H1 (cell line): ENCODE measurements at regions not wholly inside any gene's neighbourhood (a gene's known extent, or its start where the extent isn't known, plus 50 kb on each side); places are given as distances from the start of the nearest gene placed in this dataset.

Experiments used
- CTCF ChIA-PET: fragments of 300-600 bp; sonication (Branson Sonifier 250); formaldehyde crosslinking; loops from one replicate; lab custom pipeline; 2021; ENCODE audit not compliant: partially characterized antibody; lab: Charles Lee
- POLR2A ChIA-PET: fragments of 300-600 bp; sonication (Branson Sonifier 250); formaldehyde crosslinking; loops from one replicate; lab custom pipeline; 2021; ENCODE audit warnings: inconsistent platforms; ENCODE audit not compliant: partially characterized antibody; lab: Charles Lee
- DNase-seq, 2 experiments: peaks; one replicate each; pipeline versions ENCODE4 v3.0.0 to v3.0.0-alpha.2; 2010 to 2022; ENCODE audit warnings: low spot score in 2 of 2, low read depth in 1 of 2, mixed read lengths in 1 of 2
- FAIRE-seq: peaks from 2 replicates; lab custom pipeline; 2011; peaks lifted over from hg19 to GRCh38; lab: Jason Lieb, UNC
- H2AFZ ChIP-seq: 2 replicates; pipeline ENCODE4 v1.8.1; 2012; ENCODE audit warnings: low read length, inconsistent platforms
- H2AK5ac ChIP-seq: 2 replicates; pipeline ENCODE4 v1.6.1; 2013; ENCODE audit warnings: low read depth, low read length
- H2BK120ac ChIP-seq: replicated peaks from 2 replicates; pipeline ENCODE3; 2013; ENCODE audit warnings: low read depth, low read length, inconsistent platforms
- H2BK12ac ChIP-seq: 2 replicates; pipeline ENCODE4 v1.6.1; 2013; ENCODE audit warnings: low read depth, low read length
- H2BK15ac ChIP-seq: 2 replicates; pipeline ENCODE4 v1.6.1; 2013; ENCODE audit warnings: low read length
- H2BK20ac ChIP-seq: 2 replicates; pipeline ENCODE4 v1.6.1; 2013; ENCODE audit warnings: low read length
- H2BK5ac ChIP-seq: 2 replicates; pipeline ENCODE4 v1.6.1; 2013; ENCODE audit warnings: low read depth, low read length
- H3K14ac ChIP-seq: 2 replicates; pipeline ENCODE4 v1.6.1; 2013; ENCODE audit warnings: inconsistent platforms; ENCODE audit not compliant: insufficient read length
- H3K18ac ChIP-seq: 2 replicates; pipeline ENCODE4 v1.6.1; 2013; ENCODE audit warnings: low read length; ENCODE audit errors: extremely low read depth
- H3K23ac ChIP-seq: 2 replicates; pipeline ENCODE4 v1.6.1; 2013; ENCODE audit warnings: inconsistent platforms; ENCODE audit not compliant: insufficient read length
- H3K23me2 ChIP-seq: 2 replicates; pipeline ENCODE4 v1.6.1; 2013; ENCODE audit warnings: low read depth, low read length
- H3K27ac ChIP-seq: 2 replicates; pipeline ENCODE4 v1.6.1; 2011; ENCODE audit warnings: low read depth, low read length, inconsistent platforms
- H3K27me3 ChIP-seq, 4 experiments: replicated peaks in 1 of 4; 1 replicate in 1 of 4; 2 replicates in 3 of 4; pipeline versions ENCODE4 v1.6.1 to v1.8.1; 2011 to 2013; ENCODE audit warnings: low read length in 3 of 4, mild to moderate bottlenecking in 3 of 4, inconsistent platforms in 2 of 4, mixed read lengths in 2 of 4, moderate library complexity in 1 of 4; ENCODE audit not compliant: control insufficient read depth in 3 of 4, insufficient read depth in 3 of 4; ENCODE audit errors: extremely low read depth in 1 of 4
- H3K36me3 ChIP-seq, 4 experiments: 2 replicates each; pipeline versions ENCODE4 v1.6.1 to v1.8.1; 2011 to 2013; ENCODE audit warnings: mild to moderate bottlenecking in 4 of 4, low read length in 3 of 4, moderate library complexity in 2 of 4, control low read depth in 1 of 4, inconsistent platforms in 1 of 4; ENCODE audit not compliant: insufficient read depth in 4 of 4, control insufficient read depth in 2 of 4
- H3K4ac ChIP-seq: replicated peaks from 2 replicates; pipeline ENCODE3; 2013; ENCODE audit warnings: low read length, low read depth, mixed read lengths, inconsistent platforms; ENCODE audit not compliant: insufficient read length
- H3K4me1 ChIP-seq, 4 experiments: replicated peaks in 1 of 4; 1 replicate in 1 of 4; 2 replicates in 3 of 4; pipeline versions ENCODE4 v1.6.1 to v1.8.1; 2011 to 2013; ENCODE audit warnings: low read length in 3 of 4, inconsistent platforms in 2 of 4, mixed read lengths in 1 of 4; ENCODE audit not compliant: insufficient read depth in 4 of 4, control insufficient read depth in 3 of 4
- H3K4me2 ChIP-seq, 2 experiments: 2 replicates each; pipeline versions ENCODE4 v1.6.1 to v1.8.1; 2011 to 2013; ENCODE audit warnings: low read depth in 2 of 2, low read length in 2 of 2, control low read depth in 1 of 2, inconsistent platforms in 1 of 2, mild to moderate bottlenecking in 1 of 2; ENCODE audit not compliant: insufficient read depth in 1 of 2
- H3K4me3 ChIP-seq, 4 experiments: fragments of 200-600, 300-600 bp in 1 of 4; sonication (generic), shearing (Covaris generic), sonication (Bioruptor Twin) in 1 of 4; 2 replicates each; pipeline versions ENCODE4 v1.5.1 to v1.8.1; 2011 to 2016; ENCODE audit warnings: low read length in 4 of 4, low read depth in 3 of 4, control low read depth in 2 of 4, inconsistent platforms in 2 of 4, mild to moderate bottlenecking in 2 of 4, mixed read lengths in 1 of 4, moderate library complexity in 1 of 4; ENCODE audit not compliant: insufficient read depth in 2 of 4; ENCODE audit errors: extremely low read depth in 1 of 4
- H3K56ac ChIP-seq: replicated peaks from 2 replicates; pipeline ENCODE3; 2013; ENCODE audit warnings: low read depth, mild to moderate bottlenecking, mixed read lengths, low read length, inconsistent platforms; ENCODE audit not compliant: insufficient read length
- H3K79me1 ChIP-seq: 2 replicates; pipeline ENCODE4 v1.6.1; 2013; ENCODE audit warnings: low read depth, low read length, control low read depth
- H3K79me2 ChIP-seq, 2 experiments: 2 replicates each; pipeline versions ENCODE4 v1.6.1 to v1.8.1; 2012 to 2013; ENCODE audit warnings: low read length in 2 of 2, mild to moderate bottlenecking in 2 of 2, inconsistent platforms in 1 of 2; ENCODE audit not compliant: insufficient read depth in 2 of 2, control insufficient read depth in 1 of 2
- H3K9ac ChIP-seq, 4 experiments: replicated peaks in 1 of 4; 1 replicate in 1 of 4; 2 replicates in 3 of 4; pipeline versions ENCODE4 v1.6.1 to v1.8.1; 2011 to 2013; ENCODE audit warnings: low read depth in 3 of 4, low read length in 3 of 4, control low read depth in 2 of 4, mild to moderate bottlenecking in 2 of 4, moderate library complexity in 2 of 4, inconsistent platforms in 1 of 4; ENCODE audit errors: extremely low read depth in 1 of 4
- H3K9me3 ChIP-seq, 2 experiments: 2 replicates each; pipeline versions ENCODE4 v1.6.1 to v1.8.1; 2012 to 2013; ENCODE audit warnings: mild to moderate bottlenecking in 2 of 2, moderate library complexity in 2 of 2, control low read depth in 1 of 2, inconsistent platforms in 1 of 2, low read depth in 1 of 2, low read length in 1 of 2, mixed read lengths in 1 of 2; ENCODE audit not compliant: insufficient read depth in 2 of 2
- H4K20me1 ChIP-seq, 2 experiments: replicated peaks in 1 of 2; 2 replicates each; pipeline versions ENCODE3 to v1.8.1; 2011 to 2013; ENCODE audit warnings: inconsistent platforms in 2 of 2, low read length in 2 of 2, mild to moderate bottlenecking in 1 of 2; ENCODE audit not compliant: insufficient read depth in 2 of 2, control insufficient read depth in 1 of 2
- H4K5ac ChIP-seq: 2 replicates; pipeline ENCODE4 v1.6.1; 2013; ENCODE audit warnings: low read length, low read depth, mixed read lengths, inconsistent platforms; ENCODE audit not compliant: insufficient read length
- H4K8ac ChIP-seq: 2 replicates; pipeline ENCODE4 v1.8.0; 2013; ENCODE audit warnings: mild to moderate bottlenecking, moderate library complexity, low read length, inconsistent platforms; ENCODE audit not compliant: insufficient read depth; ENCODE audit errors: extremely low read depth
- H4K91ac ChIP-seq: replicated peaks from 2 replicates; pipeline ENCODE3; 2013; ENCODE audit warnings: low read length, mixed read lengths, inconsistent platforms; ENCODE audit not compliant: insufficient read length
- BCL11A ChIP-seq, 2 experiments: IDR thresholded peaks; one replicate each; pipeline ENCODE4 v1.6.1; 2011; ENCODE audit warnings: low read depth in 2 of 2, low read length in 2 of 2, mild to moderate bottlenecking in 2 of 2
- CREB1 ChIP-seq: IDR thresholded peaks from 2 replicates; pipeline ENCODE4 v1.6.1; 2012; ENCODE audit warnings: inconsistent platforms
- EZH2 ChIP-seq: fragments of 200-600 bp; sonication (generic); IDR thresholded peaks from 2 replicates; pipeline ENCODE4 v1.7.1; 2012; ENCODE audit warnings: low read depth, mild to moderate bottlenecking, moderate library complexity, low read length, inconsistent platforms; ENCODE audit not compliant: severe bottlenecking
- JUND ChIP-seq: IDR thresholded peaks from 2 replicates; pipeline ENCODE4 v1.6.1; 2011; ENCODE audit warnings: mild to moderate bottlenecking, improper control_type of control experiment, low read length
- MAFK ChIP-seq: IDR thresholded peaks from 2 replicates; pipeline ENCODE4 v1.6.1; 2012; ENCODE audit warnings: low read depth, mild to moderate bottlenecking, improper control_type of control experiment, low read length
- RBBP5 ChIP-seq: IDR thresholded peaks from 2 replicates; pipeline ENCODE4 v1.7.1; 2012; ENCODE audit warnings: low read depth, mild to moderate bottlenecking, inconsistent platforms, low read length, moderate library complexity, borderline replicate concordance
- SAP30 ChIP-seq: fragments of 300-600 bp; sonication (generic); IDR thresholded peaks from 2 replicates; pipeline ENCODE4 v1.7.1; 2012; ENCODE audit warnings: low read length, moderate library complexity, mild to moderate bottlenecking, inconsistent platforms; ENCODE audit not compliant: insufficient read depth, insufficient replicate concordance
- SUZ12 ChIP-seq: fragments of 200-600 bp; sonication (generic); IDR thresholded peaks from 2 replicates; pipeline ENCODE4 v1.6.1; 2012; ENCODE audit warnings: mild to moderate bottlenecking, inconsistent platforms, low read length, moderate library complexity, mixed read lengths
- TEAD4 ChIP-seq: IDR thresholded peaks from 2 replicates; pipeline ENCODE4 v1.6.1; 2012; ENCODE audit warnings: low read depth, low read length, inconsistent platforms, mixed read lengths
- WGBS, 2 experiments: shearing (Covaris generic) in 1 of 2; methylation state at CpG; one replicate each; pipeline versions ENCODE4 v1.1.6 to v1.1.7; 2013 to 2015; ENCODE audit warnings: low lambda C conversion rate in 2 of 2, mixed read lengths in 2 of 2, inconsistent platforms in 1 of 2, low coverage in 1 of 2, missing lambda C conversion rate in 1 of 2; ENCODE audit not compliant: insufficient replicate concordance in 2 of 2, insufficient coverage in 1 of 2, insufficient read length in 1 of 2; ENCODE audit errors: extremely low coverage in 1 of 2, missing lambda C conversion rate in 1 of 2; 5-methylcytosine and 5-hydroxymethylcytosine counted together

DNA sequence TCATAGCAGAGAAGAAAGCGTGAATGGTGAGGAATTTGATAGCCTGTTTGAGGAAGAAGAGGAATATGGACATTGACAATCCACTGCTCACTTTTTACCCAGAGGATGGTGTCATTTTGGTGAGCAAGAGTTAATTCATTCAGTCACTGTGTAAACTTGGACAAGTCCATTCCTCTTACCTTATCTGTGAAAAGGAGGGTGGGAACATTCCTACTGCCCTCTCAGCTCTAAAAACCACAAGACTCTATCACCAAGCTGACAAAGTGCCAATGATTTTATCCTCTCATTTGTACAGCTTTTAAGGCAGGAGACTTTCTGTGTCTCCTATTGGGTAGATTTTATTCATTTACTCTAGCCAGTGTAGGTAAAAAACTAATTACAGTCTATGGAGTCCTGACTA, 103.8 kb downstream of the LUZP4 start:
- Histone ChIP-seq H2BK5ac (no peak overlapping the region), H3K9me3 (no peaks in the 10 kb centered on the region), H4K20me1 (no peaks in the 10 kb centered on the region), H3K79me2 (no peaks in the 10 kb centered on the region), H4K8ac (no peak overlapping the region), H4K5ac (no peak overlapping the region), H2BK120ac (no peak overlapping the region), H3K4ac (no peak overlapping the region), H2BK12ac (no peak overlapping the region), H2BK20ac (no peak overlapping the region), H3K56ac (no peak overlapping the region), H2BK15ac (no peak overlapping the region), H2AFZ (no peak overlapping the region), H3K79me1 (no peaks in the 10 kb centered on the region), H3K23ac (no peak overlapping the region), H3K36me3 (no peaks in the 10 kb centered on the region), H3K4me1 (no peaks in the 10 kb centered on the region), H3K4me3 (no peak overlapping the region), H3K18ac (no peak overlapping the region), H3K4me2 (no peak overlapping the region), H2AK5ac (no peak overlapping the region), H3K9ac (no peak overlapping the region), H3K23me2 (no peaks in the 10 kb centered on the region), H3K14ac (no peak overlapping the region), H3K27ac (no peak overlapping the region), H4K91ac (no peak overlapping the region), H3K27me3 (no peaks in the 10 kb centered on the region)
- ChIA-PET POLR2A (no interaction called here), CTCF (interaction anchor here (0.8 kb wide), 1 partner anchor 63 kb away, joined by 3 read pairs; no protein-coding TSS in a partner anchor)
- no peak for TF ChIP-seq EZH2
- no peak for TF ChIP-seq BCL11A (IDR thresholded peaks at IDR 0.05; ENCODE audit: low read depth in 2 of 2, low read length in 2 of 2)
- TF ChIP-seq MAFK = no peak
- TF ChIP-seq SAP30 = no peak
- TF ChIP-seq RBBP5 = no peak
- no peak for TF ChIP-seq SUZ12
- no peak for TF ChIP-seq JUND
- TF ChIP-seq CREB1 = no peak
- no peak for TF ChIP-seq TEAD4
- no CpG with 5 or more reads among the region's 1 CpG for WGBS, 2 experiments
- DNase-seq (no peak), FAIRE-seq (no peak)
